Activated T-helper 17 cell treated with anti-CD3 and anti-CD28 coated beads, Interleukin-2, amount 50 U/mL, for 72 hours (primary cell): ENCODE measurements at regions not wholly inside any gene's neighbourhood (a gene's known extent, or its start where the extent isn't known, plus 50 kb on each side); places are given as distances from the start of the nearest gene placed in this dataset.

Source experiments
- ATAC-seq: fragments of 150-1000 bp; cut with Tn5 transposase; replicated peaks from 2 replicates; pipeline ENCODE4 v1.10.0; 2021; ENCODE audit warnings: mild to moderate bottlenecking, moderate library complexity
- H3K27ac Mint-ChIP-seq: one replicate; pipeline ENCODE4 v1.8.0; 2022; ENCODE audit warnings: mixed read lengths
- H3K27me3 Mint-ChIP-seq: one replicate; pipeline ENCODE4 v1.8.0; 2022; ENCODE audit warnings: mixed read lengths
- H3K36me3 Mint-ChIP-seq: one replicate; pipeline ENCODE4 v1.8.0; 2022; ENCODE audit warnings: low read depth, mild to moderate bottlenecking, mixed read lengths
- H3K4me1 Mint-ChIP-seq: one replicate; pipeline ENCODE4 v1.8.0; 2022; ENCODE audit warnings: mixed read lengths
- H3K4me3 Mint-ChIP-seq: one replicate; pipeline ENCODE4 v1.8.0; 2022; ENCODE audit warnings: mild to moderate bottlenecking, mixed read lengths
- H3K9me3 Mint-ChIP-seq: one replicate; pipeline ENCODE4 v1.8.0; 2022; ENCODE audit warnings: mixed read lengths

DNA sequence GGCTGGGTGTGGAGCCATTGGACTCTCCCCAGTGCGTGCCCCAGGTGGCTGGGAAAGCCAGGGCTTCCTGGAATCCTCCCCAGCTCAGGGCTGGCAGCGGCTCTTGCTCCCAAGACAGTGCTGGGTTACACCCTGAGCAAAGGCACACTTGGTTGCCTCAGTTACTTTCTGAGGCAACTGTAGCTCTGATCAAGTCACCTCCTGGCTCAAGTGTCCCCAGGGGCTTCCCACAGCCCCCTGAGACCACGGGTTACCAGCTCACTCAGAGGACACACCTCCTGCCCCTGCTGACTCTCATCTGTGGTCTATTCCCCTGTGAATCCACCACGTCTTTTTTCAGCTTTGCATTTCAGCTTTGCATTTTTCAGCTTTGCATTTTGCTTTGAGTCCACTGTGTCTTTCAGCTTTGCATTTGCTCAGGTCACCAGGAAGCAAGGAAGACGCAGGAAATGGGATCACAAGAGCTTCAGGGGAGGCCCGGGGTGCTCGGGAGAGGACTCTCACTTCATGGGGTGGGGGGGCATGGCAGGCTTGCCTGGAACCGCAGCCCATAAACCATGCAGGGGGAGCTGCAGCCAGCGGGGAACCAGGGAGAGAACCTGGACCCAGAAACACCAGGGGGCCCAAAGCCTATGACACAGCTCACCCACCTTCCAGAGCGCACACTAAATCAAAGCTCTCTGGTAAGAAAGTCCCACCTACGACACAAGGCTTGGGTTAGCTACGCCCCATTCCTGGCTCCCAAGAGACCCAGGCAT is 138.0 kb upstream of the ASB18 start:
- H3K4me1 Mint-ChIP-seq: no peaks in the 10 kb centered on the region
- no peak overlapping the region for H3K4me3 Mint-ChIP-seq
- H3K36me3 Mint-ChIP-seq: no peaks in the 10 kb centered on the region
- no peaks in the 10 kb centered on the region for H3K9me3 Mint-ChIP-seq
- peaks cover 14% of the 10 kb centered on the region for H3K27me3 Mint-ChIP-seq
- no peak overlapping the region for H3K27ac Mint-ChIP-seq
- no peak for ATAC-seq

GRCh38 chr2:236403125-236403524 is 138.9 kb upstream of the ASB18 start:
- Mint-ChIP-seq H3K27ac (no peak overlapping the region), H3K27me3 (peaks cover 18% of the 10 kb centered on the region), H3K9me3 (no peaks in the 10 kb centered on the region), H3K36me3 (no peaks in the 10 kb centered on the region), H3K4me1 (no peaks in the 10 kb centered on the region), H3K4me3 (no peak overlapping the region)
- ATAC-seq: no peak

DNA sequence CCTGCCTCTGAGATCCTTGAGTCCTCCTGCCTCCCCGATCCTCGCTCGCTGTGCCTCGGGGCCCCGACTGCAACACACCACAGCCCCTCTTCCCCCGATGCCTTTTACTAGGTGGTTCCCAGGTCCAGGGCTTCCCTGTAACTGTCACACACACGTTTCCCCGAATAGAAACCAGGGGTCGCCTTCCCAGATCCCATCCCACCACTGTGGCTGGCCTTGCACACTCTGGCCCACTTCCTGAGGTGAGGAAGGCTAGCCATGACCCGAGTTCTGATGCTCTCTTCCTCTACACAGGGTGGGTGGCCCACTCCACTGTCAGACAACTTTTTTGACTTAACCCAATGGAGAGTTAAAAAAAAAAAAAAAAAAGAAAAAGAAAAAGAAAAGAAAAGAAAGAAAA is 139.6 kb upstream of the ASB18 start:
- H3K27me3 Mint-ChIP-seq: peaks cover 18% of the 10 kb centered on the region
- H3K4me1 Mint-ChIP-seq: no peaks in the 10 kb centered on the region
- no peak for ATAC-seq
- no peaks in the 10 kb centered on the region for H3K36me3 Mint-ChIP-seq
- H3K27ac Mint-ChIP-seq: no peak overlapping the region
- no peaks in the 10 kb centered on the region for H3K9me3 Mint-ChIP-seq
- no peak overlapping the region for H3K4me3 Mint-ChIP-seq

DNA sequence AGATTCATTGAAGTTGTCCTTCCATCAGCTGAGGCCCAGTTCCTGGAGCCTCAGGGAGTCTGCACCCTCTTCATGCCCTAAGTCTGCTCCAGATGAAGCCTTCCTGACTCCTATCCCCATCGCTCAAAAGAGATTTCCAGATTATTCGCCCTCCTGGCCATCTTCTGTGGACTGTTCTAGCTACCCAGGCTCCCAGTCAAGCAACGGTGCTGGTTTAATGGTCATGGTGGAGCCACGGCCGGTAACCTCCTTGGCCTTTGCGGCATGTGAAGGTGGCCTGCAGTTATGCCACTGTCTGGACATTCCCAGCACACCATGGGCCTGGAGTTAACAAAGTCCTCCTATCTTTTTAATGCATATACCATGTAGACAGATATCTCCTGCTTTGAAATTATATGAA is 140.1 kb upstream of the ASB18 start:
- H3K27ac Mint-ChIP-seq: no peak overlapping the region
- H3K4me1 Mint-ChIP-seq: no peaks in the 10 kb centered on the region
- no peaks in the 10 kb centered on the region for H3K36me3 Mint-ChIP-seq
- no peaks in the 10 kb centered on the region for H3K9me3 Mint-ChIP-seq
- H3K27me3 Mint-ChIP-seq: peaks cover 18% of the 10 kb centered on the region
- H3K4me3 Mint-ChIP-seq: no peak overlapping the region
- no peak for ATAC-seq

- no peak overlapping the region for H3K27ac Mint-ChIP-seq
- no peak for ATAC-seq
- no peak overlapping the region for H3K4me3 Mint-ChIP-seq
- H3K27me3 Mint-ChIP-seq: peaks cover 18% of the 10 kb centered on the region
- no peaks in the 10 kb centered on the region for H3K4me1 Mint-ChIP-seq
- no peaks in the 10 kb centered on the region for H3K36me3 Mint-ChIP-seq
- H3K9me3 Mint-ChIP-seq: no peaks in the 10 kb centered on the region
Observed at GRCh38 chr2:236405357-236405756, 141.2 kb upstream of the ASB18 start.

DNA sequence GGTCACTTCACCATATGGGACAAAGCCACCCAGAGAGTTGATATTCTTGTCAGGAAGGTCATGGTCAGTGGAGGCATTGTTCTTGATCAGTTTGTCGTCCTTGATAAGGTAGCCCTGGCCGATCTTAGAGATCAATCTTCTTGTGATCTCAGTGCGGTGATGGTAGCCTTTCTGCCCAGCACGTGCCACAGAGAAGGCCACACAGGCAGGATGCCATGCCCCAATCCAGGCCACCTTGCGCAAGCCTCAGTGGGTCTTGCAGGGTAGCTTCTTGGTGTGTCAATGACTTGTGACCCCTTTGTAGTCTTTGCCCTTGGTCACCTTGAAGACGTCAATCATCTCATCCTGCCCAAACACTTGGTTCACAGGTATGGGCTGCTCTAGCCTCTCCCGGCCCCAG is 143.9 kb upstream of the ASB18 start:
- no peak for ATAC-seq
- no peaks in the 10 kb centered on the region for H3K36me3 Mint-ChIP-seq
- no peaks in the 10 kb centered on the region for H3K9me3 Mint-ChIP-seq
- H3K4me3 Mint-ChIP-seq: no peak overlapping the region
- H3K27ac Mint-ChIP-seq: no peak overlapping the region
- no peaks in the 10 kb centered on the region for H3K4me1 Mint-ChIP-seq
- peaks cover 19% of the 10 kb centered on the region for H3K27me3 Mint-ChIP-seq

DNA sequence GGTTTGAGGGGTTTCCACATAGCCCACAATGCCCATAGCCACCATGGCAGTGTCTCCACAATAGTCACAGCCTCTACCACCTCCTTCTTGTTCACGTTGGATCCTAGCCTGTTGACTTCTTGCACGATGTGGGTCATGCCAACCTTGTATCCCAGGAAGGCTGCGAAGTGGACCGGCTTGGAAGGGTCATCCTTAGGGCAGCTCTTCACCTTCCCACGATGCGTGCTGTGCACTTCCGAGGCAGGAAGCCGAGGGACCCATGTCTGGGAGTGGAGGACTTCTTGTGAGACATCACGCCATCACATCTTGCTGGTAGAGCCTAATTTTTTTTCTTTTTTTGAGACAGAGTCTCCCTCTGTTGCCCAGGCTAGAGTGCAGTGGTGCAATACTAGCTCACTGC is 144.6 kb upstream of the ASB18 start:
- no peak overlapping the region for H3K4me3 Mint-ChIP-seq
- ATAC-seq: no peak
- H3K9me3 Mint-ChIP-seq: no peaks in the 10 kb centered on the region
- no peak overlapping the region for H3K27ac Mint-ChIP-seq
- H3K36me3 Mint-ChIP-seq: no peaks in the 10 kb centered on the region
- H3K27me3 Mint-ChIP-seq: peaks cover 19% of the 10 kb centered on the region
- no peaks in the 10 kb centered on the region for H3K4me1 Mint-ChIP-seq

DNA sequence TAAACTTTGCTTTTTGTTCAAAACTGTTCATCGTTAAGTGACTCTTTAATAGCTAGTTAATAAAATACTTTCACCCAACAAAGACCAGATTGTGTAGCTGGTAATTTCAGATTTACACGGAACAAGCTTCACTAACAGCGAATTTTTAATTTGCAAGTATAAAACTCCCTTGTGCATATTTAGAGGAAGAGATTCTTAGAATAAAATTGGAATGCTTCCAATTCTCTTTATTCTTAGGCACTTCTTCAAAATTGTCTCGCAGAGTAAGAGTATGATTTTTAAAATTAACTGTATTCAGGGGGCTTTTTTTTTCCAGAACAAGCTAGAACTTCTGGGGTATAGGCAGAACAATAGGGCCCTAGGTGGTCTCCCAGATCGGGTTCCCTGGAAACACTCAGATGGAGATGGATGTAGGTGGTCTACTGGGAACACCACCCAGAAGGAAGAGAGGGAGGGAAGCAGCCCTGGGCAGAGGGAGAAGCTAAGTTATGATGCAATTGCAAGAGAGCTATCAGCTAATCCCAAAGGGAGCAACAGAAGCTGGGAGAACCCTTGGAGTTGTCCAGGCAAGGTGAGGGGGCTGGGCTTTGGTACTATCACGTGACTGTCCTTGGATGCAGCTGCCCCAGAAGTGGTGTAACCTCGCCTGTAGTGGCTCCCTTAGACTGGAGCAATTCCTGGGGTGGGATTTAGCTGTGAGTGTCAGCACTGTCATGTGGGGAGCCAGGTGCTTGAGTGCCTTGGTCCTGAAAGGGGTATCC is 151.7 kb upstream of the ASB18 start:
- no peak overlapping the region for H3K4me3 Mint-ChIP-seq
- no peak for ATAC-seq
- no peak overlapping the region for H3K27ac Mint-ChIP-seq
- H3K27me3 Mint-ChIP-seq: peaks cover 13% of the 10 kb centered on the region
- no peaks in the 10 kb centered on the region for H3K4me1 Mint-ChIP-seq
- no peaks in the 10 kb centered on the region for H3K9me3 Mint-ChIP-seq
- H3K36me3 Mint-ChIP-seq: no peaks in the 10 kb centered on the region

DNA sequence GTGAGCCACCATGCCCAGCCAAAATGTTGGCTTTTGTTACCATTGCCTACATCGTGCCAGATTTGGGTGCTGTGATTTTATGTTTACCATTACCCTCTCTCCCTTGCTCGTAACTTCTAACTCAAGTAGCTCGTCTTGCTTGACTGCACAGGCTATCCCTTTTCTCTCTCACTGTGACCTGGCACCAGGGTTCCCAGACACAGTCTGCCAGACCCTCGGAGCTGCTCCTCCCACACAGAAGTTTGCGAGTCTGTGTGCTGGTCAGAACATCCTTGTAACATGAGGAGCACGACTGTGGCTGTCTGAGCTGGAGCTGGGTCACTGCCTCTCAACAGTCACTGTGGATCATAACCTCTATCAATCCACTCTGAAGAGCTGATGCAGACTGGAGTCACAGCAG is 152.5 kb upstream of the ACKR3 start:
- Mint-ChIP-seq H3K4me3 (no peak overlapping the region), H3K4me1 (no peaks in the 10 kb centered on the region)

GRCh38 chr2:236430584-236430983 is 139.0 kb upstream of the ACKR3 start:
- no peak for ATAC-seq
- Mint-ChIP-seq H3K4me3 (no peak overlapping the region), H3K36me3 (no peaks in the 10 kb centered on the region), H3K9me3 (peaks cover 3% of the 10 kb centered on the region), H3K27ac (no peak overlapping the region), H3K27me3 (peaks cover 7% of the 10 kb centered on the region), H3K4me1 (no peaks in the 10 kb centered on the region)

More for the DNA sequence above, 152.5 kb upstream of the ACKR3 start:
- Mint-ChIP-seq H3K27me3 (peaks cover 19% of the 10 kb centered on the region), H3K9me3 (no peaks in the 10 kb centered on the region), H3K27ac (no peak overlapping the region), H3K36me3 (no peaks in the 10 kb centered on the region)
- ATAC-seq: no peak

- Mint-ChIP-seq H3K4me1 (no peaks in the 10 kb centered on the region), H3K9me3 (peaks cover 3% of the 10 kb centered on the region), H3K27me3 (peaks cover 7% of the 10 kb centered on the region), H3K4me3 (no peak overlapping the region), H3K36me3 (no peaks in the 10 kb centered on the region), H3K27ac (no peak overlapping the region)
- ATAC-seq: no peak
Observed at GRCh38 chr2:236434593-236434992, 135.0 kb upstream of the ACKR3 start.

- Mint-ChIP-seq H3K27me3 (peaks cover 26% of the 10 kb centered on the region), H3K4me3 (peak overlapping the region; percentile 19), H3K4me1 (no peaks in the 10 kb centered on the region), H3K27ac (peak overlapping the region; percentile 77), H3K36me3 (no peaks in the 10 kb centered on the region), H3K9me3 (no peaks in the 10 kb centered on the region)
- ATAC-seq: peak; percentile 83
Observed at GRCh38 chr2:236440110-236440881, 129.3 kb upstream of the ACKR3 start.

- Mint-ChIP-seq H3K4me3 (no peak overlapping the region), H3K36me3 (no peaks in the 10 kb centered on the region), H3K9me3 (no peaks in the 10 kb centered on the region), H3K4me1 (no peaks in the 10 kb centered on the region), H3K27ac (no peak overlapping the region), H3K27me3 (peaks cover 35% of the 10 kb centered on the region)
- no peak for ATAC-seq
Observed at GRCh38 chr2:236444187-236444586, 125.4 kb upstream of the ACKR3 start.

DNA sequence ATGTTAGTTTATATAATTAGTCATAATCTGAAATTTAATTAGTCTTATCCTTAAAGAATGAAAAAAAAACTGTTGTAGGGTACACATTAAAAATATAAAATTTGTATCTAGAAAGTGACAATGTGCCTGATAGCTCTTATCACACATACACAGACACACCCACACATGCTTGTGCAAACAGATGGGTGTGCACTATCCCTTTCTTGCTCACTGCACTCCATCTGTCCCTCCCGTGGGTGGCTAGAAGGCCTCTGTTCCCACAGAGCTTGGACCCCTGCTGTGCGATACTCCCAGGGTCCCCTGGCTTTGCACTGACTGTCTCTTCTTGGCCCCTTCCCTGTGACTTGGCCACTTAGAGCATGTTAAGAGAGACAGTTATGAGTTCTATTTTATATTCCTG is 123.9 kb upstream of the ACKR3 start:
- no peaks in the 10 kb centered on the region for H3K36me3 Mint-ChIP-seq
- H3K27me3 Mint-ChIP-seq: peaks cover 32% of the 10 kb centered on the region
- no peaks in the 10 kb centered on the region for H3K9me3 Mint-ChIP-seq
- H3K4me1 Mint-ChIP-seq: no peaks in the 10 kb centered on the region
- no peak overlapping the region for H3K4me3 Mint-ChIP-seq
- no peak overlapping the region for H3K27ac Mint-ChIP-seq
- ATAC-seq: no peak

- Mint-ChIP-seq H3K36me3 (no peaks in the 10 kb centered on the region), H3K4me3 (no peak overlapping the region), H3K27ac (no peak overlapping the region), H3K9me3 (no peaks in the 10 kb centered on the region), H3K27me3 (peaks cover 33% of the 10 kb centered on the region), H3K4me1 (no peaks in the 10 kb centered on the region)
- no peak for ATAC-seq
Observed at GRCh38 chr2:236446521-236446920, 123.1 kb upstream of the ACKR3 start.
